K562 (cell line): ENCODE measurements at regions not wholly inside any gene's neighbourhood (a gene's known extent, or its start where the extent isn't known, plus 50 kb on each side); places are given as distances from the start of the nearest gene placed in this dataset.

Experiments used
- HNRNPLL ChIP-seq: fragments of 200-400 bp; formaldehyde crosslinking; IDR thresholded peaks from 2 replicates; pipeline ENCODE4 v1.6.1; 2017; ENCODE audit warnings: low read length, low read depth, mild to moderate bottlenecking; ENCODE audit not compliant: poor library complexity, severe bottlenecking
- POLR2B ChIP-seq: fragments of 450-650 bp; IDR thresholded peaks from 2 replicates; pipeline ENCODE4 v1.6.1; 2018; ENCODE audit warnings: low read depth; ENCODE audit not compliant: partially characterized antibody
- RB1 ChIP-seq: fragments of 450-650 bp; IDR thresholded peaks from 2 replicates; pipeline ENCODE4 v1.6.1; 2017; ENCODE audit warnings: low read depth, mild to moderate bottlenecking
- SUPT5H ChIP-seq: fragments of 450-650 bp; IDR thresholded peaks from 2 replicates; pipeline ENCODE4 v1.6.1; 2016
- TAF7 ChIP-seq: fragments of 450-650 bp; IDR thresholded peaks from 2 replicates; pipeline ENCODE4 v1.6.1; 2016; ENCODE audit warnings: missing genetic modification characterization, missing compliant biosample characterization
- YBX1 ChIP-seq: fragments of 450-650 bp; IDR thresholded peaks from 2 replicates; pipeline ENCODE4 v1.7.1; 2016; ENCODE audit warnings: mild to moderate bottlenecking
- TF ChIP-seq, protein P1 (sequence below), 3 experiments: fragments of 200-800 bp in 1 of 3; fragments of 250-450 bp in 1 of 3; fragments of 450-650 bp in 1 of 3; sonication (Bioruptor Pico) in 1 of 3; sonication (Bioruptor generic) in 1 of 3; formaldehyde crosslinking in 1 of 3; IDR thresholded peaks; 2 replicates each; pipeline versions ENCODE4 v1.6.1 to v1.8.0; 2016 to 2022; ENCODE audit warnings: mild to moderate bottlenecking in 2 of 3, missing genetic modification characterization in 2 of 3, missing compliant biosample characterization in 1 of 3, moderate library complexity in 1 of 3
- TF ChIP-seq, protein P2 (sequence below): fragments of 200-800 bp; sonication (Bioruptor generic); IDR thresholded peaks from 2 replicates; pipeline ENCODE4 v1.6.1; 2017; ENCODE audit warnings: missing genetic modification characterization, missing compliant biosample characterization
- TF ChIP-seq, protein P3 (sequence below): fragments of 450-650 bp; IDR thresholded peaks from 2 replicates; pipeline ENCODE4 v1.6.1; 2016; ENCODE audit warnings: mild to moderate bottlenecking, moderate library complexity
- TF ChIP-seq, protein P4 (sequence below): fragments of 250-450 bp; sonication (Bioruptor Pico); IDR thresholded peaks from 2 replicates; pipeline ENCODE4 v1.5.1; 2021; ENCODE audit warnings: mild to moderate bottlenecking

DNA sequence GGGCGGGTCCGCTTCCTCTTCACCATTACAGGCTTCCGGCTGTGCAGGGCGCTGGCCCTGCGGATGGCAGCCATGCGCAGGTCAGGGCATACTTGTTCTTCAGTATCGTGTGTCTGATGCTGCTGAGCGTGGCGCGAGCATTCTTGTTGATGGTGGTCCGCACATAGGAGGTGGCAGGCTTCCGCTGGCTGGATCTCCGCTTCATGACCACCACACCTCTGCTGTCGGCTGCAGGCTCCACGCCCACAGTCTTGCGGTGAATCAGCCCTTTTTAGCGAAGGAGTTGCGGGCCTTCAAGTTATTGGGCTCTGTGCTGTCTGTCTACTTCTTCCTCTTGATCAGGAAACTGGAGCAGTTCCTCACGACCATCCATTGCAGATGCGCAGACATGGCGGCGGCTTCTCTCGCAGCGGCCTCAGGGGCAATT is 62.4 kb upstream of the ZNF608 start (continued):
- TF ChIP-seq, protein P1, sequence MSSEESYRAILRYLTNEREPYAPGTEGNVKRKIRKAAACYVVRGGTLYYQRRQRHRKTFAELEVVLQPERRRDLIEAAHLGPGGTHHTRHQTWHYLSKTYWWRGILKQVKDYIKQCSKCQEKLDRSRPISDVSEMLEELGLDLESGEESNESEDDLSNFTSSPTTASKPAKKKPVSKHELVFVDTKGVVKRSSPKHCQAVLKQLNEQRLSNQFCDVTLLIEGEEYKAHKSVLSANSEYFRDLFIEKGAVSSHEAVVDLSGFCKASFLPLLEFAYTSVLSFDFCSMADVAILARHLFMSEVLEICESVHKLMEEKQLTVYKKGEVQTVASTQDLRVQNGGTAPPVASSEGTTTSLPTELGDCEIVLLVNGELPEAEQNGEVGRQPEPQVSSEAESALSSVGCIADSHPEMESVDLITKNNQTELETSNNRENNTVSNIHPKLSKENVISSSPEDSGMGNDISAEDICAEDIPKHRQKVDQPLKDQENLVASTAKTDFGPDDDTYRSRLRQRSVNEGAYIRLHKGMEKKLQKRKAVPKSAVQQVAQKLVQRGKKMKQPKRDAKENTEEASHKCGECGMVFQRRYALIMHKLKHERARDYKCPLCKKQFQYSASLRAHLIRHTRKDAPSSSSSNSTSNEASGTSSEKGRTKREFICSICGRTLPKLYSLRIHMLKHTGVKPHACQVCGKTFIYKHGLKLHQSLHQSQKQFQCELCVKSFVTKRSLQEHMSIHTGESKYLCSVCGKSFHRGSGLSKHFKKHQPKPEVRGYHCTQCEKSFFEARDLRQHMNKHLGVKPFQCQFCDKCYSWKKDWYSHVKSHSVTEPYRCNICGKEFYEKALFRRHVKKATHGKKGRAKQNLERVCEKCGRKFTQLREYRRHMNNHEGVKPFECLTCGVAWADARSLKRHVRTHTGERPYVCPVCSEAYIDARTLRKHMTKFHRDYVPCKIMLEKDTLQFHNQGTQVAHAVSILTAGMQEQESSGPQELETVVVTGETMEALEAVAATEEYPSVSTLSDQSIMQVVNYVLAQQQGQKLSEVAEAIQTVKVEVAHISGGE (CRISPR knock-in tag; IDR thresholded peaks at IDR 0.05) = peak in 1 of 3 experiments; percentile 87; a peak in 3 of 6 replicates
- no peak for TF ChIP-seq YBX1
- TF ChIP-seq, protein P2, sequence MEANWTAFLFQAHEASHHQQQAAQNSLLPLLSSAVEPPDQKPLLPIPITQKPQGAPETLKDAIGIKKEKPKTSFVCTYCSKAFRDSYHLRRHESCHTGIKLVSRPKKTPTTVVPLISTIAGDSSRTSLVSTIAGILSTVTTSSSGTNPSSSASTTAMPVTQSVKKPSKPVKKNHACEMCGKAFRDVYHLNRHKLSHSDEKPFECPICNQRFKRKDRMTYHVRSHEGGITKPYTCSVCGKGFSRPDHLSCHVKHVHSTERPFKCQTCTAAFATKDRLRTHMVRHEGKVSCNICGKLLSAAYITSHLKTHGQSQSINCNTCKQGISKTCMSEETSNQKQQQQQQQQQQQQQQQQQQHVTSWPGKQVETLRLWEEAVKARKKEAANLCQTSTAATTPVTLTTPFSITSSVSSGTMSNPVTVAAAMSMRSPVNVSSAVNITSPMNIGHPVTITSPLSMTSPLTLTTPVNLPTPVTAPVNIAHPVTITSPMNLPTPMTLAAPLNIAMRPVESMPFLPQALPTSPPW (CRISPR knock-in tag) = 0 out of 2 replicates have a peak, but pooled peaks have one; percentile 11
- TF ChIP-seq SUPT5H = peak; percentile 74
- TF ChIP-seq, protein P3, sequence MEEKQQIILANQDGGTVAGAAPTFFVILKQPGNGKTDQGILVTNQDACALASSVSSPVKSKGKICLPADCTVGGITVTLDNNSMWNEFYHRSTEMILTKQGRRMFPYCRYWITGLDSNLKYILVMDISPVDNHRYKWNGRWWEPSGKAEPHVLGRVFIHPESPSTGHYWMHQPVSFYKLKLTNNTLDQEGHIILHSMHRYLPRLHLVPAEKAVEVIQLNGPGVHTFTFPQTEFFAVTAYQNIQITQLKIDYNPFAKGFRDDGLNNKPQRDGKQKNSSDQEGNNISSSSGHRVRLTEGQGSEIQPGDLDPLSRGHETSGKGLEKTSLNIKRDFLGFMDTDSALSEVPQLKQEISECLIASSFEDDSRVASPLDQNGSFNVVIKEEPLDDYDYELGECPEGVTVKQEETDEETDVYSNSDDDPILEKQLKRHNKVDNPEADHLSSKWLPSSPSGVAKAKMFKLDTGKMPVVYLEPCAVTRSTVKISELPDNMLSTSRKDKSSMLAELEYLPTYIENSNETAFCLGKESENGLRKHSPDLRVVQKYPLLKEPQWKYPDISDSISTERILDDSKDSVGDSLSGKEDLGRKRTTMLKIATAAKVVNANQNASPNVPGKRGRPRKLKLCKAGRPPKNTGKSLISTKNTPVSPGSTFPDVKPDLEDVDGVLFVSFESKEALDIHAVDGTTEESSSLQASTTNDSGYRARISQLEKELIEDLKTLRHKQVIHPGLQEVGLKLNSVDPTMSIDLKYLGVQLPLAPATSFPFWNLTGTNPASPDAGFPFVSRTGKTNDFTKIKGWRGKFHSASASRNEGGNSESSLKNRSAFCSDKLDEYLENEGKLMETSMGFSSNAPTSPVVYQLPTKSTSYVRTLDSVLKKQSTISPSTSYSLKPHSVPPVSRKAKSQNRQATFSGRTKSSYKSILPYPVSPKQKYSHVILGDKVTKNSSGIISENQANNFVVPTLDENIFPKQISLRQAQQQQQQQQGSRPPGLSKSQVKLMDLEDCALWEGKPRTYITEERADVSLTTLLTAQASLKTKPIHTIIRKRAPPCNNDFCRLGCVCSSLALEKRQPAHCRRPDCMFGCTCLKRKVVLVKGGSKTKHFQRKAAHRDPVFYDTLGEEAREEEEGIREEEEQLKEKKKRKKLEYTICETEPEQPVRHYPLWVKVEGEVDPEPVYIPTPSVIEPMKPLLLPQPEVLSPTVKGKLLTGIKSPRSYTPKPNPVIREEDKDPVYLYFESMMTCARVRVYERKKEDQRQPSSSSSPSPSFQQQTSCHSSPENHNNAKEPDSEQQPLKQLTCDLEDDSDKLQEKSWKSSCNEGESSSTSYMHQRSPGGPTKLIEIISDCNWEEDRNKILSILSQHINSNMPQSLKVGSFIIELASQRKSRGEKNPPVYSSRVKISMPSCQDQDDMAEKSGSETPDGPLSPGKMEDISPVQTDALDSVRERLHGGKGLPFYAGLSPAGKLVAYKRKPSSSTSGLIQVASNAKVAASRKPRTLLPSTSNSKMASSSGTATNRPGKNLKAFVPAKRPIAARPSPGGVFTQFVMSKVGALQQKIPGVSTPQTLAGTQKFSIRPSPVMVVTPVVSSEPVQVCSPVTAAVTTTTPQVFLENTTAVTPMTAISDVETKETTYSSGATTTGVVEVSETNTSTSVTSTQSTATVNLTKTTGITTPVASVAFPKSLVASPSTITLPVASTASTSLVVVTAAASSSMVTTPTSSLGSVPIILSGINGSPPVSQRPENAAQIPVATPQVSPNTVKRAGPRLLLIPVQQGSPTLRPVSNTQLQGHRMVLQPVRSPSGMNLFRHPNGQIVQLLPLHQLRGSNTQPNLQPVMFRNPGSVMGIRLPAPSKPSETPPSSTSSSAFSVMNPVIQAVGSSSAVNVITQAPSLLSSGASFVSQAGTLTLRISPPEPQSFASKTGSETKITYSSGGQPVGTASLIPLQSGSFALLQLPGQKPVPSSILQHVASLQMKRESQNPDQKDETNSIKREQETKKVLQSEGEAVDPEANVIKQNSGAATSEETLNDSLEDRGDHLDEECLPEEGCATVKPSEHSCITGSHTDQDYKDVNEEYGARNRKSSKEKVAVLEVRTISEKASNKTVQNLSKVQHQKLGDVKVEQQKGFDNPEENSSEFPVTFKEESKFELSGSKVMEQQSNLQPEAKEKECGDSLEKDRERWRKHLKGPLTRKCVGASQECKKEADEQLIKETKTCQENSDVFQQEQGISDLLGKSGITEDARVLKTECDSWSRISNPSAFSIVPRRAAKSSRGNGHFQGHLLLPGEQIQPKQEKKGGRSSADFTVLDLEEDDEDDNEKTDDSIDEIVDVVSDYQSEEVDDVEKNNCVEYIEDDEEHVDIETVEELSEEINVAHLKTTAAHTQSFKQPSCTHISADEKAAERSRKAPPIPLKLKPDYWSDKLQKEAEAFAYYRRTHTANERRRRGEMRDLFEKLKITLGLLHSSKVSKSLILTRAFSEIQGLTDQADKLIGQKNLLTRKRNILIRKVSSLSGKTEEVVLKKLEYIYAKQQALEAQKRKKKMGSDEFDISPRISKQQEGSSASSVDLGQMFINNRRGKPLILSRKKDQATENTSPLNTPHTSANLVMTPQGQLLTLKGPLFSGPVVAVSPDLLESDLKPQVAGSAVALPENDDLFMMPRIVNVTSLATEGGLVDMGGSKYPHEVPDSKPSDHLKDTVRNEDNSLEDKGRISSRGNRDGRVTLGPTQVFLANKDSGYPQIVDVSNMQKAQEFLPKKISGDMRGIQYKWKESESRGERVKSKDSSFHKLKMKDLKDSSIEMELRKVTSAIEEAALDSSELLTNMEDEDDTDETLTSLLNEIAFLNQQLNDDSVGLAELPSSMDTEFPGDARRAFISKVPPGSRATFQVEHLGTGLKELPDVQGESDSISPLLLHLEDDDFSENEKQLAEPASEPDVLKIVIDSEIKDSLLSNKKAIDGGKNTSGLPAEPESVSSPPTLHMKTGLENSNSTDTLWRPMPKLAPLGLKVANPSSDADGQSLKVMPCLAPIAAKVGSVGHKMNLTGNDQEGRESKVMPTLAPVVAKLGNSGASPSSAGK = peak; percentile 65
- TF ChIP-seq TAF7 = peak; percentile 67; the same call in 1 of the 2 replicates
- TF ChIP-seq HNRNPLL = peak; percentile 49
- peak; percentile 54 for TF ChIP-seq POLR2B
- TF ChIP-seq, protein P4, sequence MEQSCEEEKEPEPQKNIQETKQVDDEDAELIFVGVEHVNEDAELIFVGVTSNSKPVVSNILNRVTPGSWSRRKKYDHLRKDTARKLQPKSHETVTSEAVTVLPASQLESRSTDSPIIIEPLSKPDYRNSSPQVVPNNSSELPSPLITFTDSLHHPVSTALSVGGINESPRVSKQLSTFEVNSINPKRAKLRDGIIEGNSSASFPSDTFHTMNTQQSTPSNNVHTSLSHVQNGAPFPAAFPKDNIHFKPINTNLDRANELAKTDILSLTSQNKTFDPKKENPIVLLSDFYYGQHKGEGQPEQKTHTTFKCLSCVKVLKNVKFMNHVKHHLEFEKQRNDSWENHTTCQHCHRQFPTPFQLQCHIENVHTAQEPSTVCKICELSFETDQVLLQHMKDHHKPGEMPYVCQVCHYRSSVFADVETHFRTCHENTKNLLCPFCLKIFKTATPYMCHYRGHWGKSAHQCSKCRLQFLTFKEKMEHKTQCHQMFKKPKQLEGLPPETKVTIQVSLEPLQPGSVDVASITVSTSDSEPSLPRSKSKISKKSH (CRISPR knock-in tag) = no peak
- 0 out of 2 replicates have a peak, but pooled peaks have one; percentile 23 for TF ChIP-seq RB1
